Activated CD4-positive, alpha-beta T cell treated with anti-CD3 and anti-CD28 coated beads, Interleukin-2, amount 50 U/mL, for 16 hours (primary cell): ENCODE measurements at regions not wholly inside any gene's neighbourhood (a gene's known extent, or its start where the extent isn't known, plus 50 kb on each side); places are given as distances from the start of the nearest gene placed in this dataset.
"Not testable (repeated sequence)": the region's sequence is repeated elsewhere in the genome, so short reads cannot be mapped to it uniquely, and the experiment has no call there.

ENCODE experiments used
- DNase-seq: peaks from one replicate; pipeline ENCODE4 v3.0.0-alpha.2; 2020

DNA sequence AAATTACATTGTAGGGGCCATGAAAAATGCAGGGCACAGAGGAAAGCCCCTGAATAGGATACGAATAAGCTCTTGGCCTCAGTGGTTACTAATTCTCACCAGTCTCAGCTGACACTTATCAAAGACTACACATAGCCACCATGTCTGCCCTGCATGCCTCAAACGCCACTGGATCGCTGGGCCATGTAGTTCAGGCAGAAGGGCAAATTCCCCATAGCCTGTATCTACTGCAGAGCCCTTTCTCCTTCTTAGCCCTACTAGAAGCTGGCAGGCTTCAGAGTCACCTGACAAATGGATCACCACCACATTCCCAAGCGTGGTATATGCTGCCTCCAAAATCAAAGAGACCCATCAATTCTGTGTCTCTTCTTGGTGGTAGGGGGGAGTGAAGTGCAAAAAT lies 177.4 kb downstream of the MINAR1 start:
- DNase-seq = no peak

DNA sequence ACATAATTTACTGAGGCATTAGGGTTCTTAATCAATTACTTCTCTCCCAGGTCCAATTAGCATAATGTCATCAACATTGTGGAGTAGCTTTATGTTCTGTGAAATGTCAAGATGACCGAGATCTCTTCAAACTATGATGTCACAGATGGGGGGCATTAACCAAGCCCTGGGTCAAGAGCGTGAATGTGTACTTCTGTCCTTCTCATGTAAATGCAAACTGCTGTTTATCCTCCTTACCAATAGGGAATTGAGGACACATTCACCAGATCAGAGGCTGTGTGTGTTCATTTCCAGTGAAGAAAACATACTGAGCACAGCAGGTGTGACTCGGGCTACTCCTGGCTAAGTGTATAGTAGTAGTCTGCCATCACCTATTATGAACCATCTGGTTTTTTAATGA lies 177.9 kb downstream of the MINAR1 start:
- no peak for DNase-seq

DNA sequence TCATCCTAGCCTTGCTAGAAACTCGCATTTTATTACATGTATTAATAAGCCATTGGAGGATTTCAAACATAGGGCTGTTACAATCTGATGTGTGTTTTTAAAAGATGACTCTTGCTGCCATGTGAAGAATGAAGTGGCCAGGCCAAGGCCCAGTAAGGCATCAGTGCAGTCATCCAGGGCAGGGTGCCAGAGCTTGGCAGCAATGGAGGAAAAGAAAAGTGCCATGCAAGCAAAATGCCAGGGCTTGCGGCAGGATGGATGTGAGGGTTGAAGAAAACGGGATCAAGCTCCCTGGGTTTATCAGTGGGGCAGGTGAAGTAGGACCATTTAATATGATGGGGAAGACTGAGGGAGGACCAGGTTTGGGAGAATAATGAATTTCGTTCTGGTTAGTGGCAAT lies 183.6 kb downstream of the MINAR1 start:
- DNase-seq = no peak

DNA sequence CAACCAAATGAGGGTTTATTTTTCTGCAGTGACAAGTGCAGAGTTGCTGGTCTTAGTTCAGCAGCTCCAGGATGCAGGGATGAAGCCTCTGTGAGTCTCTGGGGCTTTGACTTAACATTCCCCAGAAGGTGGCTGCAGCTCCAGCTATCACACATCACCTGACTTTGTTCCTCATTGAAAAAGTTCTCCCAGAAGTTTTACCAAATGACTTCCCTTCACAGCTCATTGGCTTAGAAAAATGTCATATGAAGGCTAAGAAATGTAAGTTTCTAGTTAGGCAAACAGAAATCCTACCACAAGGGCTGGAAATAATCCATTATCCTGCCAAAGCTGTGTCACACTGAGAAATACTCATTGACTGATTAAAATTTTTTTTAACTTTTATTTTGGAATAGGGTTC lies 184.9 kb downstream of the MINAR1 start:
- DNase-seq = no peak

DNA sequence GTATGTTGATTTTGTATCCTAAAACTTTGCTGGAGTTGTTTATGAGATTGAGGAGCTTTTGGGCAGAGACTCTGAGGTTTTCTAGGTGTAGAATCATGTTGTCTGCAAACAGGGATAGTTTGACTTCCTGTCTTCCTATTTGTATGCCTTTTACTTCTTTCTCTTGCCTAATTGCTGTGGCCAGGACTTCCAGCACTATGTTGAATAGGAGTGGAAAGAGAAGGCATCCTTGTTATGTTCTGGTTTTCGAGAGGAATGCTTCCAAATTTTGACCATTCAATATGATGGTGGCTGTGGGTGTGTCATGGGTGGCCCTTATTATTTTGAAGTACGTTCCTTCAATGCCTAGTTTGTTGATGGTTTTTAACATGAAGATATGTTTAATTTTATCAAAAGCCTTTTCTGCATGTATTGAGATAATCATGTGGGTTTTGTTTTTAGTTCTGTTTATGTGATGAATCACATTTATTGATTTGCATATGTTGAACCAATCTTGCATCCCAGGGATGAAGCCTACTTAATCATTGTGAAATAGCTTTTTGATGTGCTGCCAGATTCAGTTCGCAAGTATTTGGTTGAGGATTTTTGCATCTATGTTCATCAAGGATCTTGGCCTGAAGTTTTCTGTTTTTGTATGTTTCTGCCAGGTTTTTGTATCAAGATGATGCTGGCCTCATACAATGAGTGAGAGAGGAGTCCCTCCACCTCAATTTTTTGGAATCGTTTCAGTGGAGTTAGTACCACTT lies 188.1 kb downstream of the MINAR1 start:
- DNase-seq = no peak

DNA sequence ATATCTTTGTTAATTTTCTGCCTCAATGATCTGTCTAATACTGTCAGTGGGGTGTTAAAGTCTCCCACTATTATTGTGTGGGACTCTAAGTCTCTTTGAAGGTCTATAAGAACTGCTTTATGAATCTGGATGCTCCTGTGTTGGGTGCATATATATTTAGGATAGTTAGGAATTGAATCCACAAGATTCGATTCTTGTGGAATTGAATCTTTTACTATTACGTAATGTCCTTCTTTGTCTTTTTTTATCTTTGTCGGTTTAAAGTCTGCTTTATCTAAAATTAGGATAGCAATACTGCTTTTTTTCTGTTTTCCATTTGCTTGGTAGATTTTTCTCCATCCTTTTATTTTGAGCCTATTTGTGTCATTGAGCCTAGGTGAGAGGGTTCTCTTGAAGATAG lies 189.7 kb downstream of the MINAR1 start:
- DNase-seq = not testable (repeated sequence)

DNA sequence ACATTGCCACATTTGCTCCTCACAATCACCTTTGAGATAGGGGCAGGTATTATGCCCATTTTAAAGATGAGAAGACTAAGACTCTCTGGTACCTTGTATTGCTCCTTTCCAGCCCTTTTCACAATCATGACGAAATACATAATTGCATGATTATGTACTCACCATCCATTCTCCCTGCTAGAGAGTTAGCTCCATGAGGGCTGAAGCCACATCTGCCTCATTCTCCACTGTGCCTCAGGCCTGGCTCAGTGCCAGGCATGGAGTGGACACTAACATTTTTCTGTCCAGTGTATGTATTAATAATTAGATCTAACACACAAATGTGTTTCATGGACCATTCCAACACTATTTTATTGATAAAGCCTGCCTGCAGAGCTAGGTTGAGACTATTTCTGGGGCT lies 191.4 kb downstream of the MINAR1 start:
- no peak for DNase-seq

DNA sequence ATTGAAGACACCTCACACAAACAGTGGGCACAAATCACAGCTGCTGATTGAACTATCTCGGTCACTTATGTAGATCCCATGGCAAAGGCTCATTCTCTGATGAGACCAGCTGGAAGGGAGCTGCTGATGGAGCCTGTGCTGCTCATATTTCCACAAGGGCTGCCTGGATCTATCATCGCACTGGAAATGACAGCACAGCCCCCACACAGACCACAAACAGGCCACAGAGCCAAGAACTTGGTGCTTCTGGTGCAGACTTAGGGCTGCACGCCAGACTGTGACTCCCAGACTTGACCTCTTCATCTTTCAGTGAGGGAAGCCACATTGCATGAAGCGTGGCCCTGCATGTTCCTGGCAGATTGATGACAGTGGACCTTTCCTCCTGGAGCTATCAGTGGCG lies 197.6 kb downstream of the MINAR1 start:
- DNase-seq = no peak

DNA sequence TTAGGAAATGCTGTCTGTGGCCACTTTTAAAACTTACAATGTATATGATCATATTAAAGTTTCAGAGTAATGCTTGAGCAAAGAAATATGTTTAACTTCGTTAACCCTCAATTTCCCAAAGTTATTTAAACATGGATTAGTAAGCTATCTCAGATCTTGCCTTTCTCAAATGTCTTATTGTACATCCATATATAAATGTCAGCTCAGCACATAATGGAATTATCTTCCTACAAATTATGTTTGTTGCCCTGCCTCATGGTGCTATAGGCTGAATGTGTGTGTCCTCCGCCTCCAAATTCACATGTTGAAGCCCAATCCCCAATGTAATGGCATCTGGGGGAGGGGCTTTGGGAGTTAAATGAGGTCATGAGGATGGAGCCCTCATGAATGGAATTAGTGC lies 200.3 kb downstream of the MINAR1 start:
- no peak for DNase-seq

DNA sequence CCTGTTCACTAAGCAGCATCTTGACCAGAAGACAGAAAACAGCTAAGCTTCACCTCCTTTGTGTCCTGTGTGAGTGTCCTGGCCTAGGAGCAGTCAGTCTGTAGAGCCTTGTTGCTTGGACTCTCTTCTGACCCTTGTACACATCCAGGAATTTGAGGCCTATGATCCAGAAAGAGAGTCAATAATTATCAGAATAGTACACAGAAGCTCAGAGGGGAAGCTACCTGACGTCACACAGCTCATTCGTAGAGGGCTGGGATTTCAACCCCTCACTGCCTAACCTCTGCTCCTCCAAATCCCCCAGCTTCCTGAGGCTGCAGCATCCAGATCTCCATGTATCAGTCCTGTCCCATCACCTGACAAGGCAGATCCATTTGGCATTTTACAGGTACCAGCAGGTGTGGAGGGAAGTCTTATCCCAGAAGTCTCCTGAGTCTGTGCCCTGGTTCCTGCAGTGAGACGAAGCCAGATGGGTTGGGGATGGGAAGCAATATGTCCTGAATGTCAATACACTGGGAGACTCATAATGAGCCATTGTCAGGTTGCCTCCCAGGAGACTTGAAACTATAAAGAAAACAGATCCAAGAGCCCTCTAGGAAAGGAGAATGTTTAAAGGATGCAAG lies 203.1 kb downstream of the MINAR1 start:
- no peak for DNase-seq

DNA sequence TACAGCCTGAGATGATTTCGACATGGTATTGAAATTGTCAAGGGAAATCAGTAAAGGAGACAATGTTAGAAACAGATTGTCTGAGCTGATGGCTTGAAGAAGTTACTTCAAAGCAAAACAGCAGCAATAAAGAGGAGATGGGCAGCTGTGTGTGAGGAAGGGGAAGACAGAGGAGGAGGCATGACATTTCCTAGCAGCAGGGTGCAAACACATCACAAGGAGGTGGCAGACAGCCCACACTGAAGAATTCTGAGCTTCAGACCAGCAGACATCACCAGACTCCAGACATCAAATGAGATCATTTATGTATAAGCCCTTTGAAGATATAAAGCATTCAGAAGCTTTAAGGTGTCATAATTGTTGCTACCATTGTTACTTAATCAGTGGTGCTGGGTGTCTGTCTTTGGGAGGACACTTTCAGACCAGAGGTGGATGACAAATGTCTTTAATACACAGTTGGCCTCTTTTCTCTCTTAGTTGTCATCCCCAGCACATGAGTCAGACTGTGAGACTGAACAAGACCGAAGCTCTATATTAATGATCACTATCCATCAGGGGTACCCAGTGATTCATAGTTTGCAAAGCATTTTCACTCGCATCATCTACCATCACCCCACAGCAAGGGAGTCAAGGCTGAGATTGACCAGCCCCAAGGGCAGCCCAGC lies 203.9 kb downstream of the MINAR1 start:
- DNase-seq = no peak

DNA sequence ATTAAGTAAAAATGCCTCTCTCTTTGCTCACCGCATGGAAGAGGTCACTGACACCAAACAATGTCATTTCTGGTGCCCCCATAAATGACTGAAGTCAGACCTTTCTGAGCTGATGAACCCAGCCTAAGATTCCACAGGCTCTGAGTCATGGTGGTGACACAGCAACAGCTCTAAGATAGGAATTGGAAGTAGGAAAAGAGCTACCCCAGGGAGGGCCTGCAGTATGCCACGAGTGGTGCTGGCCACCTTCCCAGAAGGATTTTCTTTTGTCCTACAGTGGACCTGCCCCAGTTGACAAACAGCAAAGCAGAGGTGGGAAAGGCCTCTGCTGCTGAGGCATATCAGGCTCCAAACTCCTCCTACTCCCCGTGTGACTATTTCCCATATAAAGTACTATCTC lies 208.1 kb downstream of the MINAR1 start:
- no peak for DNase-seq

DNA sequence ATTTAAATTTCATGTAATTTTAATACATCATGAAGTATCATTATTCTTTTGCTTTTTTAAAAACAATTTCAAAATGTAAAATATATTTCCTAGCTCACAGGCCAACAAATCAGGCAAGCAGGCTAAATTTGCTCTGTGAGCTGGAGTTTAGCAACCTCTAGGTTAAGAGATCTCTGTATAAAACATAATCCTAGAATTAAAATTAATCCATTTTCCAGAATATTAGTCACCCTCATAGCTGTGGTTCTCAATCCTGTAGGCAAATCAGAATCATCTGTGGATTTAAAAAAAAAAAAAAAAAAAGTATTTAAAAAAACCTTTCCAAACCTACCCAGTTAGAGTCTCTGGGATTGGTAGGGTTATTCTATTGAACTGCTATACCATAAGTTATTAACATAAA lies 209.7 kb downstream of the MINAR1 start:
- DNase-seq = no peak

DNA sequence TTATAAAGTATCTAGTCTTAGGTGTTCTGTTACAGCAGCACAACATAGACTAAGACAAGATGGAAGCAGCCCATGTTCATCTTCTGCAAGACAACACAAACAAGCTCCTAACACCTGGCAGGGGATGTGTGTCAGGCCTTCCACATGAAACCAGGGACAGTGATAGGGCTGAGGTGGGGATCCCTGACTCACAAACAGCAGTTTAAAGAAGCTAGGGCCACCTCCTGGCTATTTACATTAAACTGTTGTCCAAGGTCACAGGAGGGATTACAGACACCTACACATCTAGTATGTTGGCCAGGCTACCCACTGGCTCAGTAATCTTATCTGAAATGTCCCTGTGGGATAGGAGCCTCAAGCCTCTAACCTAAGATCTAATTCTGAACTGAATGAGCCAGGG lies 211.3 kb downstream of the MINAR1 start:
- DNase-seq = no peak

DNA sequence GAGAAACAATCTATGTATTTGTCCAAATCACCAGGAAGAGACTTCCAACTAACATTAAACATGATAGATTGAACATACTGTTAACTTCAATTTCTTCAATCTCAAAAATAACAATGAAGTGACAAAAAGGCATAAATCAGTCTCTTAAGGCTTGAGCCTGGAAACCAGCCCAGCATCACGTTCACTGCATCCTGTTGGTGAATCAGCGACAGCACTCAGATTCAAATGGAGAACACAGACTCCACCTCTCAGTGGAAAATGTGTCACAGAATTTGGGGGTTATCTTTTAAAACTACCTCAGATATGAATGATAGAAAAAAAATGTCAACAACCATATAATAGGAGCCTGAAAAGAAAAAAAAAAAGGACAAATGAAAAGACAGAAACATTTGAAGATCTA lies 212.0 kb downstream of the MINAR1 start:
- peak; percentile 47 for DNase-seq

DNA sequence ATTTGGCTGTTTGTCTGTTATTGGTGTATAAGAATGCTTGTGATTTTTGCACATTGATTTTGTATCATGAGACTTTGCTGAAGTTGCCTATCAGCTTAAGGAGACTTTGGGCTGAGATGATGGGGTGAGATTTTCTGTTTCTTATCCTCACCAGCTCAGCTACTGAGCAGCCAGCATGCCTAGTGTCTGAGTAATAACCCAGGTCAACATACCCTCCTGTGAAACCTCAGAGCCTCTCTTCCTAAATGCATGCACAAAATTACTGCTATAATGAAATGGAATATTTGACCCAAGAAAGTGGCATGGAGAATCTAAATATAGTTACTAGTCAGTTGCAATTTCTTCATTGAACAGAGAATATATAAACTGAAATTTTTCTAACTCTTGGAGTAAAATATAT lies 220.8 kb downstream of the MINAR1 start:
- not testable (repeated sequence) for DNase-seq

DNA sequence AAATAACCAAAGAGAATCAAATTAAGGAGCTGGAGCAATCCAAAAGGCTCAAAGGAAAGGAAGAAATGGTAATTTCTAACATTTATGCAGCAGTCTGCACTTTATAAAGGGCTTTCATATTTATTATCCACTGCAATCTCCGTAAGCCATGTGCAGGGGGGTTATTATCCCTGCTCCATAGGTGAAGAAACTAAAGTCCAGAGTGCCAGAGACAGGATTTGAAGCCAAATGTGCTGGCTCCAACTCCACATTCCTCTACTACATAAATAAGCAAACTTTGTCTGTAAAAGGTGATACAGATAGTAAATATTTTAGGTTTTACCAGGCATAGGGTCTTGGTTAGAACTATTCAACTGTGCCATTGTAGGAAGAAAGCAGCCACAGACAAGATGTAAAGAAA lies 221.4 kb downstream of the MINAR1 start:
- no peak for DNase-seq

DNA sequence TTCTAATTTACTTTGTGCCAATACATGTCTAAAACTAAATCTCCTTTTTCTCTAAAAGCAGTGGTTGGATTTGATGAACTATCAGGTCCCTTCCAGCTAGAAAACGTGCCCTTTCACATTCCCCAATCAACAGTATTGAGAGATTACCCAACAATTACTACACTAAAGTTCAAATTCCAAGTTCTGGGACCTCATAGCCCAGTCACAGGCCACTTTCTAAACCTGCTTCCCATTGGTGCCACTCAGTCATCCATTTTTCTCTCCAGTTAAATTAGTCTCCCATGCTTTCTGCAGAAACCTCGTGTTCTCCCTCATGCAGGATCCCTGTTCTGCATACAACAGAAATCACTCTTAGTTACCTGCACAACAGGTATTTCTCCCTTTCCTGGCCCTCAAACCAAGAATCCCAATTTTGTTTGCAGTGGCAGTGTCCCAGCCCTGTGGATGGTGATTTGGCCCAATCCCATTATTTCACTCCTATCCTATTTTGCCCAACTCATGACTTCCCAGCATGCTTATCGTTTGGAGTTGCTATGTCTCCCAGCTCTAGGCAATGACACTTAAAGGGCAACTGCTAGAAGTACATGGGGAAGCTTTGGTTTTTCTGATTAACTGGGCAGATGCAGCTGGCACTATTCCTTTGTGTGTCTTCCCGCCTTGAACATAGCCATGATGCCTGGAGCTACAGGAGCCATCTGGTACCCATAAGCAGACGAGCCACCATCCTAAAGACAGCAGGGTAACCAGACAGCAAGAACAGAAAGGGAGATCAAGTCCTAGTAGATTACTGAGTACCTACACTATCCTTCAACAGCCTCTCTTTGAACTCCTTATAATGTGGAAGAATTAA lies 224.2 kb downstream of the MINAR1 start:
- no peak for DNase-seq

DNA sequence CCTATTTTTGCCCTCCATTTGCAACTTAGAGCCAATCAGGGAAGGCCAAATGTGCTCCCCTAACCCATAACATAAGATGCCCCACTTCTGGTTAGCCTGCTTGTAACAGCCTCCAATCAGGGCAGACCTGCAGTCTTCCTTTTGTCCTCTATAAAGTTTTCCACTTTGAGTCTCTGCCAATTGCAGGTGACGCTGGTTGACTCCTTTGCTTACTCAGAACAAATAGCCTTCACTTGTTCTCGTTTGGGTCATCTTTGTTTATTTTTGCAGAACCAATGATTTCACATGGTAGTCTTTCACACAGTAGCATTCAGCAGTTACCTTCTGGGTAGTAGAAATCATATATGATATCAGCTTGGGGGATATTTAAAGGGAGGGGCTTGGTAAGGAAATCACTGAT lies 225.6 kb downstream of the MINAR1 start:
- no peak for DNase-seq

DNA sequence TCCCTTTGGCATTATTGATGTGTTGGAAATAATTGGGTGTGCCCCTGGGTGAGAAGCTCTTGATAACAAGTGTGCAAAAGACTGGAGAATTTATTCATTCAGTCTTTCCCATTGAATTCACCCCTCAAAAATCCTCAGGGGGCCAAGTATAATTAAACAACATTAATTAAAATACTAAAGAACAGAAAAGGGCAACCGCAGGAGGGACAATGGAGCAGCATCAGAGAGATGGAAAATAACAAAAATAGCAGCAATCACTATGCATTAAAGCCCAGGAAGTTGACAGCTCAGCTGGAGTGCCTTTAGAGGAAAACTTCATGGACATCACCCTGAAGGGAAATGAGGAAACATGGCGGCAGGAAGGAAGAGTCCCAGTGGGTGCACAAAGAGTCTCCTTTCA lies 227.6 kb downstream of the MINAR1 start:
- no peak for DNase-seq

DNA sequence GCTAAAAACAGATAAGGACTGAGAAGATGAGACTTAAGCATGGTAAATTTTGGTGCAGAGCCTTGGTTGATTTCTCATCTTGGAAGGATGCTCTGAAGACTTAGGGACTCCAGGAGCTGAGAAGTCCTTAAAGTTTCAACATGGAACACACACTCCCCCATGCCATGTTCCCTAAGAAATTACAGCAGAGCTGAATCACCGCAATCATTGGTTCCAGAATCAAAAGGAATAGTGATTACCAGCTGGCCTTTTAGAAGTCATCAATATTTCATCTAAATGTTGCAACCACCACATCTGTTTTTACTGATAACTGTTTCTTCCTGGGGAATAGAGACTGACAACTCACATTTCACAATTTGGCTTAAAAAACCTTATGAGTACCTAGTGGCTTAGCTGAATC lies 229.3 kb downstream of the MINAR1 start:
- no peak for DNase-seq

DNA sequence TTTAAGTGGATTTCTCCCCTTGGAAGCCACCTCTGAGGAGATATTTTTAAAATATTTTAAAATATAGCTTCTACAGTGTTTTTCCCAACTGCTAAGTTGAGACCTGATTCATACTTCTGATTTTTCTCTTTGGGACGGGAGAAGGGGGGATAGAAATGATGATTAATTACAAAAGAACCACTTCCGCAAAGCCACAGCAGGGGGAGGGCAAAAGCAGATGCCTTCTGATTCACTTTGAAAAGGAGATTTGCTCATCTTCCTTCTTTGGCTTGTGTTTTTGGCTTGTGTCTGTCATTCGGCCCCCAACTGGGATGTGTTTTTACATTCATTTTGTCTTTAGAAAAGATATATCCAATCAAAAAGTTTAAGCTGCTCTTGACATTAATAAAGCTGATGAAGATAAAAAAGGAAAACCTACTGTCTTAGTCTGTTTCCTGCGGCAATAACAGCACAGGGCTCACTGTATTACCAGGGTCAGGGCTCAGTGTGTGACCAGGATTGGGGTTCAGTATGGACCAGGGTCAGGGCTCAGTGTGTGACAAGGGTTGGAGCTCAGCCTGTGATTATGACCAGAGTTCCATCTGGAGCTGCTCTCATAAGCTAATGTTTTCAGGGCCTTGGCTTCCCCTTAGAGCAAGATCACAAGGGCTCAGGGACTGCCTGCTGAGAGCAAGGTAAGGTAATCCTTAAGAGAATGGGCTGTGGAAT lies 223.2 kb downstream of the MTHFS start:
- peak; percentile 70 for DNase-seq

DNA sequence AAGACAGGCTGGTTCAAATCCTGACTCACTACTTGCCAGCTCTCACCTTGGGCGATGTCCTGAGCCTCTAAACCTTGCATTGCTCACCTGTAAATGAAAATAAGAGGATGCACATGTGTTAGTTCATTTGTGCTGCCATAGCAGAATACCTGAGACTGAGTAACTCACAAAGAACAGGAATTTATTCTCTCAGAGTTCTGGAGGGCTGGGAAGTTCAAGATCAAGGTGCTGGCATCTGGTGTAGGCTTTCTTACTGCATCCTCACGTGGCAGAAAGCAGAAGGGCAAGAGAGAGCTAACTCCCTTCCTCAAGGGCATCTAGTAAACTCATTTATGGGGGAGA lies 222.7 kb downstream of the MTHFS start:
- no peak for DNase-seq
